ENCODE measurements at regions not wholly inside any gene's neighbourhood (a gene's known extent, or its start where the extent isn't known, plus 50 kb on each side); places are given as distances from the start of the nearest gene placed in this dataset.
"Not testable (repeated sequence)": the region's sequence is repeated elsewhere in the genome, so short reads cannot be mapped to it uniquely, and the experiment has no call there.

DNA sequence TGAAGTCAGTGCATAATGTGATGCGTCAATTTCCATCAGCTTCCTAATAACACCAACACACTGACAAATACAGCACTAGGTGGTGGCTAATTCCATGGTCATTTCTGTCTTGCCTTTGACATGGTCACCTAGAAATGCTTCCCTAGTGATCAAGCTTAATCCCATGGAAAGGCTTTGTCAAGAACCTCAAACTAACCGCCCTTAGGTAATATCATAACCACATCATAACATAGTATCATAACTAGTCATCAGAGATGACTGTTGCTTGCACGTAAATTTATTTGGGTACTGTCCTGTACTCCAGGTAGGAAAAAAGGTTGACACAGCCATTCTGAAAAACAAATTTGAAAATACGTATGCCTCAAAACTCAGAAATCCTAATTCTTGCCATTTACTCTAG is 471.8 kb downstream of the IRS1 start:
- no peak for DNase-seq (ENCODE audit: low read depth)

GRCh38 chr2:226325526-226325925 is 474.1 kb downstream of the IRS1 start:
- no peak for DNase-seq (ENCODE audit: low read depth)

- DNase-seq (ENCODE audit: low read depth) = no peak
Measured at GRCh38 chr2:226320076-226320948, 479.3 kb downstream of the IRS1 start.

DNA sequence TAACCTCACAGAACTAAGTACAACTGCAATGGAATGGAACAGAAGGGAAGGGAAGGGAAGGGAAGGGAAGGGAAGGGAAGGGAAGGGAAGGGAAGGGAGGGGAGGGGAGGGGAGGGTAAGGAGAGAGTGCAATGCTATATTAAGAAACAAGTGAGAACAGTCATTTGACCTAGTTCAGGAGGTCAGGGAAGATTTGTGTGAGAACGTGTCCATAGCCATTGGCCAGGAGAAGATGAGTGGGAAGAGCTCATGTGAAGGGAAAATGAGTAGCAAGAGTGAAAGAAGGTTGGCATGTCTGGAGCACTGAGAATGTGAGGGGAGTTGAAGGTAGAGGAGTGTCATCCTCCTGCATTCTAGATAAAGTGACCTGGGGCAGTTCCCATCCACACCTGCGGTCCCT is 481.6 kb downstream of the IRS1 start:
- DNase-seq (ENCODE audit: low read depth) = no peak

GRCh38 chr2:226313060-226313459 is 486.6 kb downstream of the IRS1 start:
- no peak for DNase-seq (ENCODE audit: low read depth)

GRCh38 chr2:226312155-226312554 is 487.5 kb downstream of the IRS1 start:
- DNase-seq (ENCODE audit: low read depth) = no peak

DNA sequence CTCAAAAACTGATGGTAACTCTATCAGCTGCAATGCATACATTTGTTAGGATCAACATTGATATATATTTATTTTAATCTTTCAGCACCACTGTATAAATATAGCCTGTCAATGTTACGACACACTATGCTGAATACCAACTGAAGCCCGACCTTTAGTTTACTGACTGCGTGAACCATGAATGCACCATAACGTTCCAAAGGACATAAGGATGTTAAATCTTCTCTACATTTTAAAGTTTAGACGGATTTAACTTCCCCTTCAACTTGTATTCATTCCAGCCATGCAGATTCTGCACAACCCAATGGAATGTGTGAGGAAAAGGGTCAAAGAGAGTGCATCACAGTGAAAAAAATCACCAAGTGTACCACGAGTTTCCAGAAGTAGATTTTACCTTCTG is 489.5 kb downstream of the IRS1 start:
- no peak for DNase-seq (ENCODE audit: low read depth)

GRCh38 chr2:226308986-226309385 is 490.6 kb downstream of the IRS1 start:
- no peak for DNase-seq (ENCODE audit: low read depth)

DNA sequence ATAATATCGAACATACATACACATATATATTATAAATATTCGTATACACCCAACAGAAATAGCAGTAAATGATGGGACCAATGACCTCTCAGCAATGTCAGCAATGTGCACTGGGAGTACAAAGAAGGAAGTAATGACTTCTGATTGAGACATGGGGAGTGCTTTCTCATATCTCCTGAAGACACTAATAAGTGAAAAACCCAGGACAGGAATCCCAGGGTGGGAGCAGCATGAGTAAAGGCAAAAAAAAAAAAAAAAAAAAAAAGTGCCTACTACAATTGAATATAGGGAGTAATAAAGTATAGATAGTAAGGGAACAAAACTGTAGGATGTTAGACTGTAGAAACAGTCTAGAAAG is 491.3 kb downstream of the IRS1 start:
- no peak for DNase-seq (ENCODE audit: low read depth)

DNA sequence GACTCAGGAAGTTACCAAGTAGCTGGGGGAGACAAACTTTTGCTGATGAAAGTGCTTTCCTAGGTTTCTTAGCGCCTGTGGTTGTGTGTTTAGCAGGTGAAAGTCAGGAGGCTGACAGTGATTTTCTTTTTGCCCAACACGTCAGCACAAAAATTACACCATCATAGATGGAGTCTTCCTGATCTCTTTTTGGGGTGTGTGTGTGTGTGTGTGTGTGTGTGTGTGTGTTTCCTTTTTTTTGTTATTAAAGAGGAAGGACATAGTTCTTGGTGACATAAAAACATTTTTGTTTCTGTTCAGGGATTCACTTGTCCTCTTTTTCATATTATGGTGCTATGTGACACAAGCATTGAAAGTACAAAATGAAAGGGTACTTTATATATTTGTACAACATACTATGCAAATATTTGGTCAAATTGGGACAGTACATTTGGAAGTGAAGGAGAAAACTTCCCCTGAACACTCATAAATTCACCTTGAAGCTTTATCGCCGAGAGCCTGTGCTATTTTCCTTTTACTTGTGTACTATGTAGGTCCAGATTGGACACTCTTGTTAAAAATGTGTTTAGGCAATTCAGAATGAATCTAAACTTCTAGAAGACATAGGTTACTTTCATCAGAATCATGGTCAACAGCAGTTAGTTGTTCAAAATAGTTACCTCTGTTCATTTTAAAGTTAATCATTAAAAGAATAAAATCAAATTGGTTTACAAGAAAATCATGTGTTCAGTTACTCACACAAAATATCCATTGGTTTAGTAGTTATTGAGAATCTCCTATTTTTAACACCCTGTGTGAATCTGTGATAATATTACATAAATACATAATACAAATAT is 491.9 kb downstream of the IRS1 start:
- DNase-seq (ENCODE audit: low read depth) = no peak

DNA sequence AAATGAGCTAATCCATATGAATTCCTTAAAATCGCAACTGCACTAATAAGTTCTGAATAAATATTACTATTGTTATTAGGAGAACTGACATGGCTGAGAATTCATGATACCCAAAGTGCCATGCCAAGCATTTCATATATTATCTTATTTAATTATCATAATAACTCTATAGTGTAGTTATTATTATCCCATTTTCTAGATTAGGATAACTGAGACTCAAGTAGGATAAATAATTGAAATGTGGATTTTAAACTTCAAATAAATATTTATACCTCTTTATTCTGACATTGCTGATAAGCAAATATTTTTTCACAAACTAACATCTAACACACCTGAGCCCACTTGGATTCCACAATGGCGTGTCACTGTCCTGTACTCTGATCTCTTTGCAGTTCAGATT is 492.7 kb downstream of the IRS1 start:
- DNase-seq (ENCODE audit: low read depth) = no peak

GRCh38 chr2:226304308-226304707 is 495.3 kb downstream of the IRS1 start:
- DNase-seq (ENCODE audit: low read depth) = no peak

GRCh38 chr2:226303707-226304106 is 495.9 kb downstream of the IRS1 start:
- DNase-seq (ENCODE audit: low read depth) = no peak

GRCh38 chr2:226300196-226300886 is 499.3 kb downstream of the IRS1 start:
- no peak for DNase-seq (ENCODE audit: low read depth)

DNA sequence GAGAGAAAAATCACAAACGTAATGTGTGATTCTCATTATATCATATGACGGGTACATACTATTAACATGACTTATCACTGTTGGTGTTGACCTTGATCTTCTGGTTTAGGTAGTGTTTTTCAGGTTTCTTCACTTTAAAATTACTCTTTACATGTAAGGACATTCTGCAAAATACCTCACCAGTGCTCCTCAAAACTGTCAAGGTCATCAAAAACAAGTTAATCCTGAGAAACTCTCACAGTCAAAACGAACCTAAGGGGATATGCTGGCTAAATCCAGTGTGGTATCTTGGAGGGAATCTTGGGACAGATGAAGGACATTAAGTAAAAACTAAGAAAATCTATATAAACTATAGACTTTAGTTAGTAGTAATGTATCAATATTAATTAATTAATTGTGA is 499.8 kb downstream of the IRS1 start:
- DNase-seq (ENCODE audit: low read depth) = no peak

DNA sequence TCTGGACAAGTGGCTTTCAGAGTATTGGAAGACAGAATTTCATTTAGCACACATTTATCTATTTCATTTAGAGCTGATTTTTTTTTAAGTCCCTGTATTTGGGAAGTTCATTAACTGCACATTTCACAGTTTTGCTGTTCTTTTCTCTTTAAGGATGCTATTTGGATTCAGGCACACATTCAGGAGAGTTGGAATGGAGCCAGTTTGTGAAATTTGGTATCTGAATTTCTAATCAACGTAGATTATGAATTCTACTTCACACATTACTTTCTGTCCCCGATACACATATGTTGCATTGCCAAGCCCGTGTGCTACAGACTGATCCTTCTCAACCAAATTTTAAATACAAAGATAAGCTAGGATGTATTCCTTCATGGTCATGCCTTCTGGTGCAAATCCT is 503.9 kb downstream of the IRS1 start:
- DNase-seq (ENCODE audit: low read depth) = no peak

- no peak for DNase-seq (ENCODE audit: low read depth)
Measured at GRCh38 chr2:226295123-226295522, 504.5 kb downstream of the IRS1 start.

GRCh38 chr2:226291281-226291680 is 508.3 kb downstream of the IRS1 start:
- not testable (repeated sequence) for DNase-seq (ENCODE audit: low read depth)

- no peak for DNase-seq (ENCODE audit: low read depth)
Measured at GRCh38 chr2:226286916-226287315, 512.7 kb downstream of the IRS1 start.

DNA sequence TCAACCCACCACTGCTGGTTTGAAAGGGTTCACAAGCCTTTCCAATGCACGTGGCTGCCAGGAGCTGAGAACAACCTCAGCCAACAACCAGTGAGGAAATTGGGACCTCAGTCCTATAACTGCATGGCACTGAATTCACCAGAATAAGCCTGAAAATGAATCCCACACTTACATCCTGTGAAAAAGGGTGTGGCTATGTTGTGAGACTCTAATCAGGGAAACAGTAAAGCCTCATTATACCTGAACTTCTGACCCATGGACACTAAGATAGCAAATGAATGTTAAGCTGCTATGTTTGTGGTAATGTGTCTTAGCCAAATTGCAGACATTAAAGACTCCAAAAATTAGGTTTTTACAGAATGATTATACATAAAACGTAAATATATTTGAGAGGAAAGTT is 515.8 kb downstream of the IRS1 start:
- no peak for DNase-seq (ENCODE audit: low read depth)

DNA sequence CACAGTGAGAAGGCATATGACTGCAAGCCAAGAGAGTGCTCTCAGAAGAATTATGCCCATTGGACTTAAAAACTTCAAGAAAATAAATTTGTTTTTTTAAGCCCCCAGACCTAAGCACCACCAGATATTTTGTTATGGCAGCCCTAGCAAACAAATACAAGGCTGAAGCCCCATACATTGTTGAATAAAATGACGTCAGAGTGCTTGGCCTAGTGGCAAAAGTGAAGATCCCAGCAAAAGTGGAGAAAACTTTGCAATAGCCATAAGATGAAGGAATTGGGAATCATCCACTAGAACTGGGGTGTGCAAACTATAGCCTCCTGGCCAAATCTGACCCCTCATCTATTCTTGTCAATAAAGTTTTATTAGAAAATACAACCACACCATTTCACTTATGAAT is 517.5 kb downstream of the IRS1 start:
- no peak for DNase-seq (ENCODE audit: low read depth)

DNA sequence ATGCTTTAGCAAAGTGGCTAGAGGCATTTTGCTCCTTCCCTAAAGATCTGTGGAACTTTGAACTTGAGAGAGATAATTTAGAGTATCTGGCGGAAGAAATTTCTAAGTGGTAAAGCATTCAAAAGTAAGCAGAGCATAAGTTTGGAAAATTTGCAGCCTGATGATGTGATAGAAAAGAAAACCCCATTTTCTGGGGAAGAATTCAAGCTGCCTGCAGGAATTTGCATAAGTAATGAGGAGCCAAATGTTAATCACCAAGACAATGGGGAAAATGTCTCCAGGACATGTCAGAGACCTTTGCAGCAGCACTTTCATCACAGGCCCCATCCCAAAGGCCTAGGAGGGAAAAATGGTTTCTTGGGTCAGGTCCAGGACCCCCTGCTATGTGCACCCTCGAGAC is 519.5 kb downstream of the IRS1 start:
- not testable (repeated sequence) for DNase-seq (ENCODE audit: low read depth)

DNA sequence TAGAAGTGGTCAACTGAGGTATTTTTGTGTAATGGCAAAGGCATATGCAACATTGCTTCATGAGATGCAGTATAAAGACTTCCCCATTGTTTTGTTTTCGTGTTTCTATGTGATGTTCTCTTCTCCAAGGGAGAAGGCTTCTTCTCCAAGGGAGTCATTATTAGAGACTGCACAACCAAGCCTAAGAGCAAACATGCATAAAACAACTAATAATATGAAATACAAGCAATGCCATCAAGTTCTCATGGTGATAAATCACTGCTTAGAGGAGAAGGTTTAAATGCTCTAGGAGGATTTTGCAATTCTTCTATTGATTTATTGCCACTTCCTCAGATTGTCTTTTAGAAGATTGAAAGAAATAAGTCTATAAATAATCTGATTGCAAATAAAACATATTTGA is 524.4 kb downstream of the IRS1 start:
- no peak for DNase-seq (ENCODE audit: low read depth)

Data from activated T-cell treated with anti-CD3 and anti-CD28 coated beads for 48 hours (primary cell).